Neural progenitor cell (in vitro differentiated cells): ENCODE measurements at regions not wholly inside any gene's neighbourhood (a gene's known extent, or its start where the extent isn't known, plus 50 kb on each side); places are given as distances from the start of the nearest gene placed in this dataset.
A peak's percentile ranks its signal among the peaks of the same experiment; 100 is the strongest.

Experiments
- DNase-seq: peaks from one replicate; pipeline ENCODE4 v3.0.0-alpha.2; 2016; ENCODE audit warnings: low spot score
- H2AFZ ChIP-seq: fragments of 200-600 bp; sonication (generic); replicated peaks from 2 replicates; pipeline ENCODE4 v1.6.1; 2016; ENCODE audit warnings: antibody characterized with exemption
- H3F3A ChIP-seq: fragments of 200-600 bp; sonication (generic); 2 replicates; pipeline ENCODE4 v1.6.1; 2016; ENCODE audit warnings: antibody characterized with exemption, low read depth
- H3K27ac ChIP-seq: fragments of 200-600 bp; sonication (generic); 2 replicates; pipeline ENCODE4 v1.5.1; 2016; ENCODE audit warnings: mild to moderate bottlenecking
- H3K27me3 ChIP-seq: fragments of 200-600 bp; sonication (generic); 2 replicates; pipeline ENCODE4 v1.6.1; 2016; ENCODE audit warnings: mild to moderate bottlenecking, moderate library complexity
- H3K36me3 ChIP-seq: fragments of 200-600 bp; sonication (generic); 2 replicates; pipeline ENCODE4 v1.5.1; 2016
- H3K4me1 ChIP-seq: fragments of 200-600 bp; sonication (generic); 2 replicates; pipeline ENCODE4 v1.6.1; 2016; ENCODE audit warnings: mixed run types
- H3K4me2 ChIP-seq: fragments of 200-600 bp; sonication (generic); 2 replicates; pipeline ENCODE4 v1.6.1; 2016
- H3K4me3 ChIP-seq: fragments of 200-600 bp; sonication (generic); 2 replicates; pipeline ENCODE4 v1.5.1; 2016
- H3K79me2 ChIP-seq: fragments of 200-600 bp; sonication (generic); 2 replicates; pipeline ENCODE4 v1.6.1; 2016; ENCODE audit warnings: low read depth
- H3K9ac ChIP-seq: fragments of 200-600 bp; sonication (generic); 2 replicates; pipeline ENCODE4 v1.6.1; 2016
- H3K9me3 ChIP-seq: fragments of 200-600 bp; sonication (generic); 2 replicates; pipeline ENCODE4 v1.5.1; 2016; ENCODE audit warnings: low read depth
- H4K20me1 ChIP-seq: fragments of 200-600 bp; sonication (generic); 2 replicates; pipeline ENCODE4 v1.6.1; 2016; ENCODE audit warnings: low read depth
- H3K27ac Mint-ChIP-seq: 3 replicates; pipeline ENCODE4 v1.8.0; 2021; ENCODE audit warnings: mixed read lengths
- H3K27me3 Mint-ChIP-seq: 2 replicates; pipeline ENCODE4 v1.8.0; 2022; ENCODE audit warnings: low read depth, mild to moderate bottlenecking, inconsistent platforms, moderate library complexity, mixed read lengths; ENCODE audit not compliant: insufficient read depth
- H3K36me3 Mint-ChIP-seq: 3 replicates; pipeline ENCODE4 v1.8.0; 2021; ENCODE audit warnings: mixed read lengths
- H3K4me1 Mint-ChIP-seq: 3 replicates; pipeline ENCODE4 v1.8.0; 2021; ENCODE audit warnings: mixed read lengths
- H3K4me3 Mint-ChIP-seq: 3 replicates; pipeline ENCODE4 v1.8.0; 2021; ENCODE audit warnings: mild to moderate bottlenecking, moderate library complexity, mixed read lengths
- H3K9me3 Mint-ChIP-seq: 3 replicates; pipeline ENCODE4 v1.8.0; 2020; ENCODE audit warnings: mixed read lengths
- EZH2 ChIP-seq: fragments of 200-600 bp; sonication (generic); IDR thresholded peaks from 2 replicates; pipeline ENCODE4 v1.6.1; 2017; ENCODE audit warnings: antibody characterized with exemption, mild to moderate bottlenecking, moderate library complexity
- EZH2phosphoT487 ChIP-seq: fragments of 200-600 bp; sonication (generic); IDR thresholded peaks from 2 replicates; pipeline ENCODE4 v1.6.1; 2017; ENCODE audit warnings: antibody characterized with exemption
- TF ChIP-seq, protein P1 (sequence below): fragments of 200-600 bp; sonication (generic); IDR thresholded peaks from 2 replicates; pipeline ENCODE4 v1.5.1; 2017; ENCODE audit warnings: antibody characterized with exemption, mild to moderate bottlenecking

DNA sequence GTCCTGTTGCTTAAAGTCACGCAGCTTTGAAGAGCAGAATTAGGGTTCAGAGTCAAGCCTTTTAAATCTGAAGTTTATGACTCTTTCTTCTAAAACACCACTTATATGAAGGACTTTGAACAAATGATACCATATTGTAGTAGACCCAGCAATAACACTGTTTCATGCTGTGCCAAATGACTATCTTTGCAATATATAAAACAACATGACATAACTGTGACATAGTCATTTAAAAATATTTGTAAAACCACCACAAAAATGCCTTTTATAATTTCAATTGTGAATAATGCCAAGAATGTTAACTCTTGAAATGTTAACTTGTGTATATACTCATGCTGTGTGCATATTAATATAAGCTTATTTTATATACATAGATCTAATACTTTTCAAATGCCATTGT, 452.1 kb upstream of the NEGR1 start:
- no peak overlapping the region for H3K27ac Mint-ChIP-seq
- Histone ChIP-seq H2AFZ (no peak overlapping the region), H3K4me1 (no peaks in the 10 kb centered on the region), H3K36me3 (no peaks in the 10 kb centered on the region), H3K9me3 (no peaks in the 10 kb centered on the region), H4K20me1 (no peaks in the 10 kb centered on the region), H3K79me2 (no peaks in the 10 kb centered on the region), H3K9ac (no peak overlapping the region), H3K4me2 (no peak overlapping the region), H3K4me3 (no peak overlapping the region), H3F3A (no peaks in the 10 kb centered on the region), H3K27me3 (no peaks in the 10 kb centered on the region), H3K27ac (no peak overlapping the region)
- H3K4me3 Mint-ChIP-seq: no peak overlapping the region
- peaks cover 2% of the 10 kb centered on the region for H3K4me1 Mint-ChIP-seq
- TF ChIP-seq EZH2phosphoT487 (no peak), EZH2 (no peak)
- TF ChIP-seq, protein P1, sequence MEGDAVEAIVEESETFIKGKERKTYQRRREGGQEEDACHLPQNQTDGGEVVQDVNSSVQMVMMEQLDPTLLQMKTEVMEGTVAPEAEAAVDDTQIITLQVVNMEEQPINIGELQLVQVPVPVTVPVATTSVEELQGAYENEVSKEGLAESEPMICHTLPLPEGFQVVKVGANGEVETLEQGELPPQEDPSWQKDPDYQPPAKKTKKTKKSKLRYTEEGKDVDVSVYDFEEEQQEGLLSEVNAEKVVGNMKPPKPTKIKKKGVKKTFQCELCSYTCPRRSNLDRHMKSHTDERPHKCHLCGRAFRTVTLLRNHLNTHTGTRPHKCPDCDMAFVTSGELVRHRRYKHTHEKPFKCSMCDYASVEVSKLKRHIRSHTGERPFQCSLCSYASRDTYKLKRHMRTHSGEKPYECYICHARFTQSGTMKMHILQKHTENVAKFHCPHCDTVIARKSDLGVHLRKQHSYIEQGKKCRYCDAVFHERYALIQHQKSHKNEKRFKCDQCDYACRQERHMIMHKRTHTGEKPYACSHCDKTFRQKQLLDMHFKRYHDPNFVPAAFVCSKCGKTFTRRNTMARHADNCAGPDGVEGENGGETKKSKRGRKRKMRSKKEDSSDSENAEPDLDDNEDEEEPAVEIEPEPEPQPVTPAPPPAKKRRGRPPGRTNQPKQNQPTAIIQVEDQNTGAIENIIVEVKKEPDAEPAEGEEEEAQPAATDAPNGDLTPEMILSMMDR: no peak
- H3K36me3 Mint-ChIP-seq: peaks cover 3% of the 10 kb centered on the region
- no peak for DNase-seq
- H3K9me3 Mint-ChIP-seq: peaks cover 5% of the 10 kb centered on the region
- H3K27me3 Mint-ChIP-seq: peaks cover under 1% of the 10 kb centered on the region

DNA sequence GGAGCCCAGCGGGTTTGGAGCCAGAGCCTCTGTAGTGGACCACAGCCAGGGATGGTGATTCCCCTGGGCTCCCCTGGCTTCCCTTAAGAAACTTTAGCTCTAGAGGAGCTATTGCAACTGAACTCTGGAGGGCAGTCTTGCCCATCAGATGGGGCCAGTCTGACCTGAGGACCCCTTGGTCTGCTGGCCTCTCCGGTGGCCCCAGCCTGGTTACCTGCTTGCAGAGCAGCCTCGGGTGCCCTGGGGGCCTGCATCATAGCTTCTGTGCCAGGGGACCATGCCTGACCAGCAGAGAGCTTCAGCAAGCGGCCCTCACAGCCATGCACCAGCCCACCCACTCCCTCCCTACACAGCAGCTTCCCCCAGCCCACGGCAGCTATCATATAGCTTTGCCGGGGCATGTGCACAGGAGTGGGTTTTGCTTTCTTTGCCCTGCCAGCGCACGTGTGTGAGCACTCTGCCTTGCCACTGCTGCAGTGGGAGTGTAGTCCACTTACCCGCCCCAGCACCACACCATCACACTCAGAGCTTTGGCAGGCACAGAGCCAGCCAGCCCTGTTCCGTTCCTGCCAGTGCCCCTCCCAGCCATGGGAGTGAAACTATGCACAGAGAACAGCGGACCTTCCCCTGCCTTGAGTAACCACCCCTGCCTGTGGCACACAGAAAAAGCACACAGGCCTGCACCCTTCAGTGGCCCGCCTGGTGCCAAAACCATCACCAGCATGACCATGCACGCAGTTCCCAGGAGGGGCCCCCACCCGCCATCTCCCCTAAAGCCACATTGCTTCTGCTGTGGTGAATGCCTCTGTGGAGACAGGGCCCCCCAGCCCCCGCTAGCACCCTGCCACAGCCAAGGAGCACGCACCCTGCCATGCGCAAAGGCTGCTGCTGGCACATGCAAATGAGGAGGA, 442.9 kb upstream of the NEGR1 start:
- Histone ChIP-seq H3K27me3 (no peaks in the 10 kb centered on the region), H3K36me3 (no peaks in the 10 kb centered on the region), H3K9me3 (no peaks in the 10 kb centered on the region), H3K4me2 (no peak overlapping the region), H3K9ac (no peak overlapping the region), H3K79me2 (no peaks in the 10 kb centered on the region), H4K20me1 (no peaks in the 10 kb centered on the region), H3K4me1 (no peaks in the 10 kb centered on the region), H3K4me3 (no peak overlapping the region), H2AFZ (peak overlapping the region; percentile 76), H3K27ac (no peak overlapping the region), H3F3A (no peaks in the 10 kb centered on the region)
- Mint-ChIP-seq H3K27me3 (no peaks in the 10 kb centered on the region), H3K27ac (no peak overlapping the region), H3K36me3 (no peaks in the 10 kb centered on the region), H3K4me3 (no peak overlapping the region), H3K4me1 (no peaks in the 10 kb centered on the region), H3K9me3 (peaks cover 3% of the 10 kb centered on the region)
- DNase-seq: peak; percentile 77
- TF ChIP-seq, protein P1: peak; percentile 71
- TF ChIP-seq EZH2phosphoT487 (no peak), EZH2 (no peak)

DNA sequence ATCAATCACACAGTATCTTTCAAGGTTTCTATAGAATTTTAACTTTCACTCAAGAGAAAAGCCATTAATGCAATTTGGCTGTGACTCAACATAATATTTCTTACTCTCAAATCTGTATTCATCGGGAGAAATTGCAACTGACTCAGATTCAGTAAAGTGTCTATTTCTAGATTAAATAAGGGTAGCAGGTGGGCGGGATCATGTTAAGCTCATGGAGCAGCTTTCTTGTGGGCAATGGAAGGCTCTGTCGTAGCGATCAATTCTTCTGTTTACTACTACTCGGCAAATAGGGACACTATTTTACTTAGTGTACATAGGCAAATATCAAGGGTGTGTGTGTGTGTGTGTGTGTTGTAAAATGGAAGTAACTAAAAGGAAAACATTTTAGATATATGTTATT, 423.6 kb upstream of the NEGR1 start:
- H2AFZ ChIP-seq: no peak overlapping the region
- H3K27ac Mint-ChIP-seq: no peak overlapping the region
- H3K27me3 ChIP-seq: no peaks in the 10 kb centered on the region
- H3K27ac ChIP-seq: no peak overlapping the region
- H3K4me1 ChIP-seq: no peaks in the 10 kb centered on the region
- no peaks in the 10 kb centered on the region for H3F3A ChIP-seq
- H4K20me1 ChIP-seq: no peaks in the 10 kb centered on the region
- H3K79me2 ChIP-seq: no peaks in the 10 kb centered on the region
- H3K9me3 Mint-ChIP-seq: no peaks in the 10 kb centered on the region
- TF ChIP-seq, protein P1: no peak
- TF ChIP-seq EZH2phosphoT487 (no peak), EZH2 (no peak)
- no peak overlapping the region for H3K4me3 ChIP-seq
- no peak overlapping the region for H3K9ac ChIP-seq
- DNase-seq: no peak
- no peak overlapping the region for H3K4me2 ChIP-seq
- H3K9me3 ChIP-seq: no peaks in the 10 kb centered on the region
- no peaks in the 10 kb centered on the region for H3K36me3 ChIP-seq
- peaks cover 2% of the 10 kb centered on the region for H3K27me3 Mint-ChIP-seq
- no peaks in the 10 kb centered on the region for H3K4me1 Mint-ChIP-seq
- no peak overlapping the region for H3K4me3 Mint-ChIP-seq
- H3K36me3 Mint-ChIP-seq: no peaks in the 10 kb centered on the region
